GM12864 (cell line): ENCODE measurements at regions not wholly inside any gene's neighbourhood (a gene's known extent, or its start where the extent isn't known, plus 50 kb on each side); places are given as distances from the start of the nearest gene placed in this dataset.

ENCODE experiments used
- DNase-seq: peaks from one replicate; pipeline ENCODE4 v3.0.0-alpha.2; 2011; ENCODE audit warnings: low read depth
- H3K4me3 ChIP-seq: 2 replicates; pipeline ENCODE4 v1.5.1; 2011; ENCODE audit warnings: mild to moderate bottlenecking, low read depth, low read length, control low read depth
- TF ChIP-seq, protein P1 (sequence below): IDR thresholded peaks from 2 replicates; pipeline ENCODE4 v1.5.1; 2011; ENCODE audit warnings: low read depth, mild to moderate bottlenecking, moderate library complexity, low read length, control low read depth, inconsistent platforms; ENCODE audit errors: missing control alignments

GRCh38 chr2:198452327-198452726 is 647.9 kb downstream of the PLCL1 start:
- DNase-seq = no peak
- TF ChIP-seq, protein P1, sequence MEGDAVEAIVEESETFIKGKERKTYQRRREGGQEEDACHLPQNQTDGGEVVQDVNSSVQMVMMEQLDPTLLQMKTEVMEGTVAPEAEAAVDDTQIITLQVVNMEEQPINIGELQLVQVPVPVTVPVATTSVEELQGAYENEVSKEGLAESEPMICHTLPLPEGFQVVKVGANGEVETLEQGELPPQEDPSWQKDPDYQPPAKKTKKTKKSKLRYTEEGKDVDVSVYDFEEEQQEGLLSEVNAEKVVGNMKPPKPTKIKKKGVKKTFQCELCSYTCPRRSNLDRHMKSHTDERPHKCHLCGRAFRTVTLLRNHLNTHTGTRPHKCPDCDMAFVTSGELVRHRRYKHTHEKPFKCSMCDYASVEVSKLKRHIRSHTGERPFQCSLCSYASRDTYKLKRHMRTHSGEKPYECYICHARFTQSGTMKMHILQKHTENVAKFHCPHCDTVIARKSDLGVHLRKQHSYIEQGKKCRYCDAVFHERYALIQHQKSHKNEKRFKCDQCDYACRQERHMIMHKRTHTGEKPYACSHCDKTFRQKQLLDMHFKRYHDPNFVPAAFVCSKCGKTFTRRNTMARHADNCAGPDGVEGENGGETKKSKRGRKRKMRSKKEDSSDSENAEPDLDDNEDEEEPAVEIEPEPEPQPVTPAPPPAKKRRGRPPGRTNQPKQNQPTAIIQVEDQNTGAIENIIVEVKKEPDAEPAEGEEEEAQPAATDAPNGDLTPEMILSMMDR = no peak
- H3K4me3 ChIP-seq = no peak overlapping the region

- TF ChIP-seq, protein P1 = no peak
- H3K4me3 ChIP-seq = no peak overlapping the region
- DNase-seq = no peak
Measured at GRCh38 chr2:198448789-198449188, 644.4 kb downstream of the PLCL1 start.

DNA sequence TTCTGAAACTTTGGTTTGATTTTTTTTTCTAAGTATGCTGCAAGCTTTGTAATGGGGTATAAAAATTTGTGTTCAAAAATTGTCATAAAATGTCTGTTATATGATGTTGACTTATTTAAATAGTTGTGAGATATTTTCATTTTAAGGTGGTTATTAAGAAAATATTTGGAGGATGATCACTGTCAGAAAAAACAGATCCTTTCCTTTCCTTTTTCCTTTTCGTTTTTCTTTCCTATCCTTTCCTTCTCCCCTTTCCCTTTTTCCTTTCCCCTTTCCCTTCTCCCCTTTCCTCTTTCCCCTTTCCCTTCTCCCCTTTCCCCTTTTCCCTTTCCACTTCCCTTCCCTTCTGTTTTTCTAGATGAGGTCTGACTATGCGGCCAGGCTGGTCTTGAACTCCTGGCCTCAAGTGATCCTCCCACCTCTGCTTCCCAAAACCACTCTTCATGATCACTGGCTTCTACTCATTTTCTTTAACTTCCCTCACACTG is 640.5 kb downstream of the PLCL1 start:
- DNase-seq = no peak
- no peak overlapping the region for H3K4me3 ChIP-seq
- TF ChIP-seq, protein P1 = no peak

DNA sequence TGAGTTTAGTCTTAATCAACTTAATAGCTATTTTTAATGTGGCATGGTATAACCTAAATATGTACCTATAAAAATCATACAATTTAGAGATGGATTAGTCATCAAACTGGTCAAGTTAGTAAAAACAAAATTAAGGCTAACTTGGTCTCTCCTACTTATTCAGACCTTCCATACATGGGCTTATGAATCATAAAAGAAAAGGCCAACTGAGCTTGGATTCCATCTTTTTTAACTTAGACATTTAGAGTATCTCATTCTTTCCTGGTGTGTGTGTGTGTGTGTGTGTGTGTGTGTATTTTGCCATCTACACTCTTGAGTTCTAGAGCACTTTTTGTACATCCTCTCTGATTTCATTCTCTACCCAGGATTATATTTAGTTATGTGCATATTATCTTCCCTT is 637.5 kb downstream of the PLCL1 start:
- TF ChIP-seq, protein P1 = no peak
- no peak for DNase-seq
- no peak overlapping the region for H3K4me3 ChIP-seq

DNA sequence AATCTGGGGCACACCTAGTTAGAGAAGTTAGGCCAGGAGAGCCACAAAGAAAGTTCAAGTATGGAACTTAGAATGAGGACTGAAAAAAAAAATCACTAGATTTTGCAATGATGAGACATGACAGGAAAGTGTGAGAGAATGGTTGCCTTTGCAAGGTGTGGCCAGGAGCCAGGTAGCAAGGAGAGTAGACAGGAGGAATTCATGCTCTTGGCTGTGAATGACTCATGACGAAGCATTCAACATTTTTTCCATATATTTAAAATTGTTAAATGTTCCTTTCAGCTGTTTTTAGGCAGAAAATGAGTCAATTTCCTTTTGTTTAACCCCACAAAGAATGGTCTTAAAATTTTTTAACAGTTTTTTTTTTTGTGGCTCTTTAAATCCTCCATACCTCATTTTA is 636.9 kb downstream of the PLCL1 start:
- DNase-seq = no peak
- no peak overlapping the region for H3K4me3 ChIP-seq
- TF ChIP-seq, protein P1 = no peak

- TF ChIP-seq, protein P1 = no peak
- DNase-seq = no peak
- H3K4me3 ChIP-seq = no peak overlapping the region
Measured at GRCh38 chr2:198440833-198441232, 636.4 kb downstream of the PLCL1 start.

GRCh38 chr2:198438331-198438730 is 633.9 kb downstream of the PLCL1 start:
- no peak for DNase-seq
- H3K4me3 ChIP-seq = no peak overlapping the region
- TF ChIP-seq, protein P1 = no peak
